Colonic mucosa (tissue), 4 donors: ENCODE measurements at regions not wholly inside any gene's neighbourhood (a gene's known extent, or its start where the extent isn't known, plus 50 kb on each side); places are given as distances from the start of the nearest gene placed in this dataset.

ENCODE experiments used
- DNase-seq: peaks from one replicate; pipeline ENCODE4 v3.0.0-alpha.2; 2020
- H3K27ac ChIP-seq: fragments of 200-600 bp; one replicate; pipeline ENCODE4 v1.8.0; 2021
- H3K27me3 ChIP-seq: fragments of 200-600 bp; one replicate; pipeline ENCODE4 v1.8.0; 2021
- H3K36me3 ChIP-seq: fragments of 200-600 bp; one replicate; pipeline ENCODE4 v1.8.0; 2021
- H3K4me1 ChIP-seq: fragments of 200-600 bp; one replicate; pipeline ENCODE4 v1.8.0; 2021; ENCODE audit warnings: mild to moderate bottlenecking
- H3K4me3 ChIP-seq: fragments of 200-600 bp; one replicate; pipeline ENCODE4 v1.8.0; 2021
- H3K9ac ChIP-seq, 2 donors: one replicate each; pipeline ENCODE4 v1.7.0; 2013; ENCODE audit warnings: control low read depth in 2 of 2, low read depth in 2 of 2, low read length in 2 of 2
- H3K9me3 ChIP-seq: fragments of 200-600 bp; one replicate; pipeline ENCODE4 v1.8.0; 2021
- CTCF ChIP-seq: fragments of 200-600 bp; IDR thresholded peaks from one replicate; pipeline ENCODE4 v1.8.0; 2022; ENCODE audit warnings: antibody characterized with exemption, mild to moderate bottlenecking
- intact Hi-C: fragments of 100-400 bp; cut with DNase I; formaldehyde crosslinking; loops from one replicate; pipeline ENCODE4 v1.14.1; 2022
- donor health status: healthy.
- donor health status: DM: no; HTN: no; CAD: no.
- donor health status: DM: no; HTN: no; CAD: no.

- Histone ChIP-seq H3K9ac (no peak overlapping the region), H3K36me3 (no peaks in the 10 kb centered on the region), H3K4me1 (no peaks in the 10 kb centered on the region), H3K9me3 (no peaks in the 10 kb centered on the region), H3K27ac (no peak overlapping the region), H3K4me3 (no peak overlapping the region), H3K27me3 (no peaks in the 10 kb centered on the region)
- TF ChIP-seq CTCF, result no peak
- no peak for DNase-seq
- intact Hi-C loops, result no loop called here
Measured at GRCh38 chr17:59476413-59476812, 89.0 kb upstream of the DHX40 start.

GRCh38 chr17:59479141-59479540 is 86.3 kb upstream of the DHX40 start:
- no peak for DNase-seq
- H3K4me1 ChIP-seq, result no peaks in the 10 kb centered on the region
- no peak overlapping the region for H3K27ac ChIP-seq
- TF ChIP-seq CTCF, result no peak
- no peaks in the 10 kb centered on the region for H3K36me3 ChIP-seq
- no peaks in the 10 kb centered on the region for H3K27me3 ChIP-seq
- no peak overlapping the region for H3K4me3 ChIP-seq
- no peaks in the 10 kb centered on the region for H3K9me3 ChIP-seq
- H3K9ac ChIP-seq, result no peak overlapping the region
- intact Hi-C loops, result no loop called here

- no peak for DNase-seq
- Histone ChIP-seq H3K4me1 (no peaks in the 10 kb centered on the region), H3K4me3 (no peak overlapping the region), H3K9ac (no peak overlapping the region), H3K9me3 (no peaks in the 10 kb centered on the region), H3K27me3 (no peaks in the 10 kb centered on the region), H3K36me3 (no peaks in the 10 kb centered on the region), H3K27ac (no peak overlapping the region)
- intact Hi-C loops, result no loop called here
- TF ChIP-seq CTCF, result no peak
Measured at GRCh38 chr17:59483860-59484259, 81.5 kb upstream of the DHX40 start.

- intact Hi-C loops, result no loop called here
- H3K36me3 ChIP-seq, result no peaks in the 10 kb centered on the region
- H3K27me3 ChIP-seq, result no peaks in the 10 kb centered on the region
- H3K27ac ChIP-seq, result no peak overlapping the region
- H3K4me3 ChIP-seq, result no peak overlapping the region
- no peak overlapping the region for H3K9ac ChIP-seq
- H3K4me1 ChIP-seq, result no peaks in the 10 kb centered on the region
- no peak for DNase-seq
- no peaks in the 10 kb centered on the region for H3K9me3 ChIP-seq
- TF ChIP-seq CTCF, result no peak
Measured at GRCh38 chr17:59485015-59485414, 80.4 kb upstream of the DHX40 start.

GRCh38 chr17:59485946-59486345 is 79.5 kb upstream of the DHX40 start:
- intact Hi-C loops, result no loop called here
- Histone ChIP-seq H3K27me3 (no peaks in the 10 kb centered on the region), H3K4me1 (no peaks in the 10 kb centered on the region)

More at GRCh38 chr17:59485946-59486345, 79.5 kb upstream of the DHX40 start:
- H3K27ac ChIP-seq, result no peak overlapping the region
- no peak overlapping the region for H3K4me3 ChIP-seq
- no peak for DNase-seq
- no peak overlapping the region for H3K9ac ChIP-seq
- no peaks in the 10 kb centered on the region for H3K9me3 ChIP-seq
- no peaks in the 10 kb centered on the region for H3K36me3 ChIP-seq
- TF ChIP-seq CTCF, result no peak
